ENCODE measurements at regions not wholly inside any gene's neighbourhood (a gene's known extent, or its start where the extent isn't known, plus 50 kb on each side); places are given as distances from the start of the nearest gene placed in this dataset.

- TF ChIP-seq MTA2 (IDR thresholded peaks at IDR 0.05; ENCODE audit: low read depth) (no peak), TCF7 (IDR thresholded peaks at IDR 0.05; ENCODE audit: borderline replicate concordance) (no peak), SP1 (IDR thresholded peaks at IDR 0.05; ENCODE audit: low read depth, low read length) (no peak), EGR1 (IDR thresholded peaks at IDR 0.05; ENCODE audit: borderline replicate concordance in 1 of 2, low read depth in 2 of 2, low read length in 2 of 2) (no peak), PRDM15 (CRISPR knock-in tag; IDR thresholded peaks at IDR 0.05) (no peak), PBX3 (IDR thresholded peaks at IDR 0.05; ENCODE audit: insufficient replicate concordance, low read depth, low read length) (no peak), KLF5 (IDR thresholded peaks at IDR 0.05; ENCODE audit: partially characterized antibody) (no peak), ZNF622 (IDR thresholded peaks at IDR 0.05) (no peak), PML (IDR thresholded peaks at IDR 0.05; ENCODE audit: low read length) (no peak), SIN3A (IDR thresholded peaks at IDR 0.05; ENCODE audit: low read depth, low read length) (no peak), RELA (IDR thresholded peaks at IDR 0.05; ENCODE audit: borderline replicate concordance, partially characterized antibody) (no peak), SUZ12 (IDR thresholded peaks at IDR 0.05; ENCODE audit: unreplicated experiment) (no peak), ZZZ3 (IDR thresholded peaks at IDR 0.05; ENCODE audit: control insufficient read depth, insufficient read length, low read depth) (no peak), RBBP5 (conservative IDR thresholded peaks at IDR 0.05) (no peak), HSF1 (IDR thresholded peaks at IDR 0.05; ENCODE audit: low read depth, low read length) (no peak)
- ChIA-PET RAD21 (ENCODE audit: unreplicated experiment) (no interaction called here), SMC1A (ENCODE audit: uncharacterized antibody, unreplicated experiment) (no interaction called here), CTCF (no interaction called here), POLR2A (no interaction called here)
- Histone ChIP-seq H3K4me2 (ENCODE audit: control insufficient read depth, insufficient read depth) (no peak overlapping the region), H4K20me1 (ENCODE audit: control insufficient read depth, insufficient read depth) (no peaks in the 10 kb centered on the region), H3K9ac (ENCODE audit: control insufficient read depth, insufficient read depth, low read length) (no peak overlapping the region), H3K36me3 (ENCODE audit: control insufficient read depth in 2 of 2, insufficient read depth in 2 of 2, low read length in 1 of 2) (no peaks in the 10 kb centered on the region), H2AFZ (ENCODE audit: control insufficient read depth, low read depth, low read length) (no peak overlapping the region), H3K4me1 (ENCODE audit: control insufficient read depth, insufficient read depth, low read length) (no peaks in the 10 kb centered on the region), H3K4me3 (no peak overlapping the region), H3K9me3 (replicated peaks; ENCODE audit: control insufficient read depth, insufficient read depth, low read length) (no peaks in the 10 kb centered on the region; the same call in 2 of the 3 replicates), H3K27me3 (replicated peaks in 1 of 2; ENCODE audit: control insufficient read depth in 2 of 2, insufficient read depth in 2 of 2, low read length in 1 of 2) (no peaks in the 10 kb centered on the region), H3K79me2 (ENCODE audit: control insufficient read depth, insufficient read depth, low read length) (no peaks in the 10 kb centered on the region), H3K27ac (ENCODE audit: control insufficient read depth, insufficient read depth) (no peak overlapping the region)
- FAIRE-seq (no peak), DNase-seq (ENCODE audit: low read depth, low spot score) (no peak), ATAC-seq (no peak)
- intact Hi-C loops (cut with micrococcal nuclease; ENCODE audit: unreplicated experiment) (no loop called here), in situ Hi-C loops (cut with MboI) (no loop called here)
- 56% methylated on average over 25 of the region's 25 CpGs for WGBS (ENCODE audit: insufficient coverage, insufficient replicate concordance, low lambda C conversion rate, missing lambda C conversion rate)
- no TSS peak for BruUV-seq (replicated peaks)
These were observed 53.5 kb upstream of the PPP2R2D start for GRCh38 chr10:131847241-131847783.
